ENCODE measurements at regions not wholly inside any gene's neighbourhood (a gene's known extent, or its start where the extent isn't known, plus 50 kb on each side); places are given as distances from the start of the nearest gene placed in this dataset.
A peak's percentile ranks its signal among the peaks of the same experiment; 100 is the strongest.

DNA sequence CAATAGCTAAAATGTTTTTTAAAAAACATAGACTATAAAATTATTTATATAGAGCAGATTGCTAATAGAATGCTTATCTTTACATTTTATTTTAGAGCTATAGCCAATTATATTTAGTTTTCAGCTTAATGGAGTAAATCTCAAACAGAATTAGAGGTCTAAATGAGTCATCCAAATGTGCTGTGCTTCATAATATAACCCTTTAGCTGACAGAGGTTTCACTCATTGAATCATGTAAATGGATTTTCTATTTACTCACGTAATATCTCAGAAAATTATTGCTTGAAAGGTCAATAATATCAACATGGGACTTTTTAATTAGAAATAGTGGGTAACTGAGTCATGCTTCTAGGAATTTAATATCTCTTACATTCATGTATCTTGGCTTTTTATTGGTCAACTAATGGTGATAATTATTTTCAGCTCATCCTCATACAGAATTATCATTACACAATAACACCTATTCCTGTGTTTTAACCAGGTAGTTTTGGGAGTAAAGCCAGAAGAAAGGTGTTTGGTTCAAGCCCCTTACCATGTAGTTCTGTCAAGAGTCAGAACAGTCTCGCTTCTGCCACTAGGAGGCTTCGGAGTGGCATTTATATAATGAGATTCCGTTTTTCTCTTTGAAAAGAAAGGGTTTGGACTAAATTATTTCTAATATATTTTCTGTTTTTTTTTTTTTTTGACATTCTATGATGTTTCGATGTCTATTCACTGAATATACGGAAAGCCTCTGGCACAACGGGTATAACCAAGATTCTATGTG is 217.6 kb downstream of the CDH7 start:
- ATAC-seq (no peak), DNase-seq (no peak)
- H3K27ac ChIP-seq: no peak overlapping the region
- WGBS (ENCODE audit: insufficient coverage, low coverage, low lambda C conversion rate, missing lambda C conversion rate): 36% methylated on average over 7 of the region's 7 CpGs
- intact Hi-C loops (cut with DNase I): no loop called here
- H3K9me3 ChIP-seq: no peaks in the 10 kb centered on the region
- H3K4me1 ChIP-seq: no peaks in the 10 kb centered on the region
- no peak overlapping the region for H3K4me3 ChIP-seq
- no peaks in the 10 kb centered on the region for H3K27me3 ChIP-seq
- H3K36me3 ChIP-seq: no peaks in the 10 kb centered on the region
- TF ChIP-seq POLR2A (IDR thresholded peaks at IDR 0.05): no peak
- TF ChIP-seq, protein P1, sequence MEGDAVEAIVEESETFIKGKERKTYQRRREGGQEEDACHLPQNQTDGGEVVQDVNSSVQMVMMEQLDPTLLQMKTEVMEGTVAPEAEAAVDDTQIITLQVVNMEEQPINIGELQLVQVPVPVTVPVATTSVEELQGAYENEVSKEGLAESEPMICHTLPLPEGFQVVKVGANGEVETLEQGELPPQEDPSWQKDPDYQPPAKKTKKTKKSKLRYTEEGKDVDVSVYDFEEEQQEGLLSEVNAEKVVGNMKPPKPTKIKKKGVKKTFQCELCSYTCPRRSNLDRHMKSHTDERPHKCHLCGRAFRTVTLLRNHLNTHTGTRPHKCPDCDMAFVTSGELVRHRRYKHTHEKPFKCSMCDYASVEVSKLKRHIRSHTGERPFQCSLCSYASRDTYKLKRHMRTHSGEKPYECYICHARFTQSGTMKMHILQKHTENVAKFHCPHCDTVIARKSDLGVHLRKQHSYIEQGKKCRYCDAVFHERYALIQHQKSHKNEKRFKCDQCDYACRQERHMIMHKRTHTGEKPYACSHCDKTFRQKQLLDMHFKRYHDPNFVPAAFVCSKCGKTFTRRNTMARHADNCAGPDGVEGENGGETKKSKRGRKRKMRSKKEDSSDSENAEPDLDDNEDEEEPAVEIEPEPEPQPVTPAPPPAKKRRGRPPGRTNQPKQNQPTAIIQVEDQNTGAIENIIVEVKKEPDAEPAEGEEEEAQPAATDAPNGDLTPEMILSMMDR (IDR thresholded peaks at IDR 0.05): peak in 1 of 4 donors; percentile 16

- intact Hi-C loops (cut with DNase I): no loop called here
- Histone ChIP-seq H3K4me1 (no peaks in the 10 kb centered on the region), H3K36me3 (no peaks in the 10 kb centered on the region)
Observed at GRCh38 chr18:65955747-65956146, 204.9 kb downstream of the CDH7 start.

GRCh38 chr18:65954372-65954771 is 203.6 kb downstream of the CDH7 start:
- Histone ChIP-seq H3K4me1 (no peaks in the 10 kb centered on the region), H3K4me3 (no peak overlapping the region), H3K27ac (no peak overlapping the region), H3K9me3 (no peaks in the 10 kb centered on the region), H3K27me3 (no peaks in the 10 kb centered on the region), H3K36me3 (no peaks in the 10 kb centered on the region)
- intact Hi-C loops (cut with DNase I): no loop called here
- no peak for ATAC-seq
- no peak for TF ChIP-seq POLR2A (IDR thresholded peaks at IDR 0.05)
- 71% methylated on average over 7 of the region's 7 CpGs for WGBS (ENCODE audit: insufficient coverage, low coverage, low lambda C conversion rate, missing lambda C conversion rate)
- no peak for DNase-seq

More at GRCh38 chr18:65955747-65956146, 204.9 kb downstream of the CDH7 start:
- no peak overlapping the region for H3K27ac ChIP-seq
- no peak for DNase-seq
- no peak for ATAC-seq
- H3K4me3 ChIP-seq: no peak overlapping the region
- no peak for TF ChIP-seq POLR2A (IDR thresholded peaks at IDR 0.05)
- TF ChIP-seq, protein P1 (IDR thresholded peaks at IDR 0.05): no peak
- no peaks in the 10 kb centered on the region for H3K27me3 ChIP-seq
- 59% methylated on average over 4 of the region's 4 CpGs for WGBS (ENCODE audit: insufficient coverage, low coverage, low lambda C conversion rate, missing lambda C conversion rate)
- H3K9me3 ChIP-seq: no peaks in the 10 kb centered on the region

GRCh38 chr18:65946777-65947176 is 196.0 kb downstream of the CDH7 start:
- Histone ChIP-seq H3K27ac (no peak overlapping the region), H3K4me1 (no peaks in the 10 kb centered on the region), H3K27me3 (no peaks in the 10 kb centered on the region), H3K4me3 (no peak overlapping the region), H3K36me3 (no peaks in the 10 kb centered on the region), H3K9me3 (no peaks in the 10 kb centered on the region)
- intact Hi-C loops (cut with DNase I): no loop called here
- WGBS (ENCODE audit: insufficient coverage, low coverage, low lambda C conversion rate, missing lambda C conversion rate): 37% methylated on average over 3 of the region's 3 CpGs
- DNase-seq: no peak
- TF ChIP-seq POLR2A (IDR thresholded peaks at IDR 0.05): no peak
- TF ChIP-seq, protein P1 (IDR thresholded peaks at IDR 0.05): no peak
- peak in 2 of 4 donors; percentile 45 to 87 for ATAC-seq

DNA sequence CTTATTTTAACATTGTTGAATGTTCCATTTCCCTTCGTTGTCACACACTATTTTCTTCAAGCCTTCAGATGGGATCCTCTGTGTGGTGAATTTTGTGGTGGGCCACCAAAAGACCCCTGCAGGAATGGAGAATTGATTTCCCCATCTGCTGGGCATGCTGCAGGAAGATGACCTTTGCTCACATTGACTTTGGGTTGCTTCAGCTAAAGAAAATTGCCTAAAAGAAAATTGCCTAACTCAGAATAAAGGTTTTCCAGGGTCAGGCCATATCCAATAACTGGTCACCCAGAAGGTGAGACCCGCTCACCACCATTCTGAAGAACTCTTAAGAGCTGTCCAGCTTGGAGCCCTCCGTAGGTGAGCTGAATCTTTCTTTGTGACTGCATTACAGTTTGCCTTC is 192.5 kb downstream of the CDH7 start:
- no peak overlapping the region for H3K27ac ChIP-seq
- H3K9me3 ChIP-seq: no peaks in the 10 kb centered on the region
- DNase-seq (no peak), ATAC-seq (peak in 2 of 4 donors; percentile 57 to 63)
- WGBS (ENCODE audit: insufficient coverage, low coverage, low lambda C conversion rate, missing lambda C conversion rate): 40% methylated on average over 2 of the region's 3 CpGs
- no peak overlapping the region for H3K4me3 ChIP-seq
- H3K4me1 ChIP-seq: no peaks in the 10 kb centered on the region
- H3K27me3 ChIP-seq: no peaks in the 10 kb centered on the region
- no peaks in the 10 kb centered on the region for H3K36me3 ChIP-seq
- intact Hi-C loops (cut with DNase I): no loop called here
- no peak for TF ChIP-seq POLR2A (IDR thresholded peaks at IDR 0.05)
- TF ChIP-seq, protein P1 (IDR thresholded peaks at IDR 0.05): no peak
